ENCODE measurements at regions not wholly inside any gene's neighbourhood (a gene's known extent, or its start where the extent isn't known, plus 50 kb on each side); places are given as distances from the start of the nearest gene placed in this dataset.

- no peak for TF ChIP-seq MYC (IDR thresholded peaks at IDR 0.05; ENCODE audit: low read depth, low read length)
- TF ChIP-seq, protein P1, sequence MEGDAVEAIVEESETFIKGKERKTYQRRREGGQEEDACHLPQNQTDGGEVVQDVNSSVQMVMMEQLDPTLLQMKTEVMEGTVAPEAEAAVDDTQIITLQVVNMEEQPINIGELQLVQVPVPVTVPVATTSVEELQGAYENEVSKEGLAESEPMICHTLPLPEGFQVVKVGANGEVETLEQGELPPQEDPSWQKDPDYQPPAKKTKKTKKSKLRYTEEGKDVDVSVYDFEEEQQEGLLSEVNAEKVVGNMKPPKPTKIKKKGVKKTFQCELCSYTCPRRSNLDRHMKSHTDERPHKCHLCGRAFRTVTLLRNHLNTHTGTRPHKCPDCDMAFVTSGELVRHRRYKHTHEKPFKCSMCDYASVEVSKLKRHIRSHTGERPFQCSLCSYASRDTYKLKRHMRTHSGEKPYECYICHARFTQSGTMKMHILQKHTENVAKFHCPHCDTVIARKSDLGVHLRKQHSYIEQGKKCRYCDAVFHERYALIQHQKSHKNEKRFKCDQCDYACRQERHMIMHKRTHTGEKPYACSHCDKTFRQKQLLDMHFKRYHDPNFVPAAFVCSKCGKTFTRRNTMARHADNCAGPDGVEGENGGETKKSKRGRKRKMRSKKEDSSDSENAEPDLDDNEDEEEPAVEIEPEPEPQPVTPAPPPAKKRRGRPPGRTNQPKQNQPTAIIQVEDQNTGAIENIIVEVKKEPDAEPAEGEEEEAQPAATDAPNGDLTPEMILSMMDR (IDR thresholded peaks at IDR 0.05; ENCODE audit: low read depth, low read length) = no peak
- TF ChIP-seq, protein P2, sequence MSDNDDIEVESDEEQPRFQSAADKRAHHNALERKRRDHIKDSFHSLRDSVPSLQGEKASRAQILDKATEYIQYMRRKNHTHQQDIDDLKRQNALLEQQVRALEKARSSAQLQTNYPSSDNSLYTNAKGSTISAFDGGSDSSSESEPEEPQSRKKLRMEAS (IDR thresholded peaks at IDR 0.05; ENCODE audit: low read depth, low read length) = no peak
- no peak for TF ChIP-seq POLR2A (IDR thresholded peaks at IDR 0.05; ENCODE audit: extremely low read depth, insufficient read length)
- H3K4me3 ChIP-seq (ENCODE audit: low read depth, low read length) = no peak overlapping the region
- no peak for DNase-seq (ENCODE audit: low read depth)
Observed at GRCh38 chr3:33949074-33949473, 150.6 kb downstream of the PDCD6IP start.

DNA sequence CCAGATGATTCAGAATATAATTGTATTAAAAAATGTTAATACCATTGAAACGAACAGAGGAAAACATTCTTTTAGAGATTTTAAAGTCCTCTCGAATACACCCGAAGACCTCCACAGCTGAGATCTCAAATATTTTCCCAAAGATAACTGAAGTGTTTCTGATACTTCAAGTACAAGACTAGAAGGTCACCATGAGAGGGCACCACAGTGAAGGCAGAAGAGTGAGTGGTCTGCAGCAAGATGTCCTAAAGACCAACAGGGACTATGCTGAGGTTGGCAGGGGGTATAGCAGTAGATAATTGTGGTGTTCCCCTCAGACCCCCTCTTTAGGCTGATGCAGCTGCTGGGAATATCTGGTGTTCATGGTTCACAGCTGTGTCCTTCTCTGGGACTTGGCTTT, 156.5 kb downstream of the PDCD6IP start:
- TF ChIP-seq, protein P1 (IDR thresholded peaks at IDR 0.05; ENCODE audit: low read depth, low read length) = peak; percentile 60
- no peak for TF ChIP-seq POLR2A (IDR thresholded peaks at IDR 0.05; ENCODE audit: extremely low read depth, insufficient read length)
- H3K4me3 ChIP-seq (ENCODE audit: low read depth, low read length) = no peak overlapping the region
- peak; percentile 53 for DNase-seq (ENCODE audit: low read depth)

DNA sequence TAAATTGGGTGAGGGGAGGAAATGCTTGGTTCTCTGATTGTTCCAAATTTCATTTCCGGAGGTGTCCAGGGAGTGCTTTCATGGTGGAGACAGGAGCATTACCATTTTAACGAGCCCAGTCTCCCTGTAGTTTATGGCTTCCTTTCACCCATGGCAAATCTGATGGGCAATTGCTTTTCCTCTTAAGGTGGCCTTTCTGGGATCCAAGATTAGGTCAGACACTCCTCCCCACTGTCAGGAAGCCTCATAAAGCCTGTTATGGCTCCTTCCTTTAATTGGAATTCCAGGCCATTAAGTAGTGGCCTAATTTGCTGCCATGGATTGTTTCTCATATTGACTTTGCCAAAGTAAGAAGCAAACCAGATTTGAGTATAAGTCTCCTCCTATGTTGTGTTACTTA, 157.8 kb downstream of the PDCD6IP start:
- no peak for DNase-seq (ENCODE audit: low read depth)
- TF ChIP-seq, protein P1 (IDR thresholded peaks at IDR 0.05; ENCODE audit: low read depth, low read length) = no peak
- TF ChIP-seq, protein P2 (IDR thresholded peaks at IDR 0.05; ENCODE audit: low read depth, low read length) = no peak
- no peak for TF ChIP-seq MYC (IDR thresholded peaks at IDR 0.05; ENCODE audit: low read depth, low read length)
- TF ChIP-seq POLR2A (IDR thresholded peaks at IDR 0.05; ENCODE audit: extremely low read depth, insufficient read length) = no peak
- no peak overlapping the region for H3K4me3 ChIP-seq (ENCODE audit: low read depth, low read length)

GRCh38 chr3:33956776-33957175, 158.3 kb downstream of the PDCD6IP start:
- TF ChIP-seq MYC (IDR thresholded peaks at IDR 0.05; ENCODE audit: low read depth, low read length) = no peak
- TF ChIP-seq POLR2A (IDR thresholded peaks at IDR 0.05; ENCODE audit: extremely low read depth, insufficient read length) = no peak
- TF ChIP-seq, protein P2 (IDR thresholded peaks at IDR 0.05; ENCODE audit: low read depth, low read length) = no peak
- TF ChIP-seq, protein P1 (IDR thresholded peaks at IDR 0.05; ENCODE audit: low read depth, low read length) = no peak
- H3K4me3 ChIP-seq (ENCODE audit: low read depth, low read length) = no peak overlapping the region

GRCh38 chr3:33957176-33957575, 158.7 kb downstream of the PDCD6IP start:
- no peak overlapping the region for H3K4me3 ChIP-seq (ENCODE audit: low read depth, low read length)
- TF ChIP-seq, protein P1 (IDR thresholded peaks at IDR 0.05; ENCODE audit: low read depth, low read length) = no peak
- TF ChIP-seq MYC (IDR thresholded peaks at IDR 0.05; ENCODE audit: low read depth, low read length) = no peak
- TF ChIP-seq POLR2A (IDR thresholded peaks at IDR 0.05; ENCODE audit: extremely low read depth, insufficient read length) = no peak
- no peak for DNase-seq (ENCODE audit: low read depth)

More at GRCh38 chr3:33956776-33957175, 158.3 kb downstream of the PDCD6IP start:
- no peak for DNase-seq (ENCODE audit: low read depth)

DNA sequence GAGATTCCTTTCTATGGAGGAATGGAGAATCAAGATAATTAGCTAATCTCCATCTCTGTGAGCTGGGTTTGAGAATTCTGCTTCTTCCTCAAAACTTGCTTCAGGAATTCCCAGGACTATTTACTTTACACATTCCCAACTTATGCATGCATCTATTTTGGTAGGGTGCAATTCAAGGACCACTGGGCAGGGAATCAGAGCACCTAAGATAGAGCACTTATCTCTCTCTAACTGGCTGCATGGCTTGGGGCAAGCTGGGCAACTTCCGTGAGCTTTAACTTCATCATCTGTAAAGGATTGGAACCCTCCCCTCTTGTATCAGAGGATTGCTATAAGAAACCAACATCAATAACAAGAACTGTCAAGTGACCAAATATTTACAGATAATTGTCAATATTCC, 160.2 kb downstream of the PDCD6IP start:
- TF ChIP-seq, protein P1 (IDR thresholded peaks at IDR 0.05; ENCODE audit: low read depth, low read length) = no peak
- no peak for TF ChIP-seq MYC (IDR thresholded peaks at IDR 0.05; ENCODE audit: low read depth, low read length)
- TF ChIP-seq, protein P2 (IDR thresholded peaks at IDR 0.05; ENCODE audit: low read depth, low read length) = no peak
- no peak for DNase-seq (ENCODE audit: low read depth)
- H3K4me3 ChIP-seq (ENCODE audit: low read depth, low read length) = no peak overlapping the region
